ENCODE measurements at regions not wholly inside any gene's neighbourhood (a gene's known extent, or its start where the extent isn't known, plus 50 kb on each side); places are given as distances from the start of the nearest gene placed in this dataset.

GRCh38 chr9:84492366-84493159 is 152.0 kb upstream of the SLC28A3 start:
- in situ Hi-C loops (cut with HindIII; ENCODE audit: low pct_unique_long_range_greater_than_20kb, low sequenced_read_pairs): no loop called here
- no peak for TF ChIP-seq JUND (IDR thresholded peaks at IDR 0.05; ENCODE audit: low read depth)
- DNase-seq (ENCODE audit: low read depth in 1 of 2, low spot score in 1 of 2): no peak

GRCh38 chr9:84493284-84493947 is 152.9 kb upstream of the SLC28A3 start:
- in situ Hi-C loops (cut with HindIII; ENCODE audit: low pct_unique_long_range_greater_than_20kb, low sequenced_read_pairs): no loop called here
- peak in 1 of 2 experiments; percentile 18 for DNase-seq (ENCODE audit: low read depth in 1 of 2, low spot score in 1 of 2)
- no peak for TF ChIP-seq JUND (IDR thresholded peaks at IDR 0.05; ENCODE audit: low read depth)

- TF ChIP-seq JUND (IDR thresholded peaks at IDR 0.05; ENCODE audit: low read depth): no peak
- DNase-seq (ENCODE audit: low read depth in 1 of 2, low spot score in 1 of 2): no peak
- in situ Hi-C loops (cut with HindIII; ENCODE audit: low pct_unique_long_range_greater_than_20kb, low sequenced_read_pairs): no loop called here
Measured at GRCh38 chr9:84499969-84500582, 159.5 kb upstream of the SLC28A3 start.

- TF ChIP-seq JUND (IDR thresholded peaks at IDR 0.05; ENCODE audit: low read depth): no peak
- in situ Hi-C loops (cut with HindIII; ENCODE audit: low pct_unique_long_range_greater_than_20kb, low sequenced_read_pairs): no loop called here
- DNase-seq (ENCODE audit: low read depth in 1 of 2, low spot score in 1 of 2): no peak
Measured at GRCh38 chr9:84500826-84501225, 160.3 kb upstream of the SLC28A3 start.

GRCh38 chr9:84501587-84501986 is 161.0 kb upstream of the SLC28A3 start:
- no peak for TF ChIP-seq JUND (IDR thresholded peaks at IDR 0.05; ENCODE audit: low read depth)
- in situ Hi-C loops (cut with HindIII; ENCODE audit: low pct_unique_long_range_greater_than_20kb, low sequenced_read_pairs): no loop called here
- DNase-seq (ENCODE audit: low read depth in 1 of 2, low spot score in 1 of 2): no peak

- DNase-seq (ENCODE audit: low read depth in 1 of 2, low spot score in 1 of 2): no peak
- in situ Hi-C loops (cut with HindIII; ENCODE audit: low pct_unique_long_range_greater_than_20kb, low sequenced_read_pairs): no loop called here
- TF ChIP-seq JUND (IDR thresholded peaks at IDR 0.05; ENCODE audit: low read depth): no peak
Measured at GRCh38 chr9:84502066-84502465, 161.5 kb upstream of the SLC28A3 start.

GRCh38 chr9:84504360-84504759 is 163.8 kb upstream of the SLC28A3 start:
- in situ Hi-C loops (cut with HindIII; ENCODE audit: low pct_unique_long_range_greater_than_20kb, low sequenced_read_pairs): no loop called here
- no peak for DNase-seq (ENCODE audit: low read depth in 1 of 2, low spot score in 1 of 2)
- no peak for TF ChIP-seq JUND (IDR thresholded peaks at IDR 0.05; ENCODE audit: low read depth)

GRCh38 chr9:84511651-84512050 is 157.9 kb upstream of the NTRK2 start:
- in situ Hi-C loops (cut with HindIII; ENCODE audit: low pct_unique_long_range_greater_than_20kb, low sequenced_read_pairs): no loop called here
- DNase-seq (ENCODE audit: low read depth in 1 of 2, low spot score in 1 of 2): no peak
- TF ChIP-seq JUND (IDR thresholded peaks at IDR 0.05; ENCODE audit: low read depth): no peak

- DNase-seq (ENCODE audit: low read depth in 1 of 2, low spot score in 1 of 2): no peak
- TF ChIP-seq JUND (IDR thresholded peaks at IDR 0.05; ENCODE audit: low read depth): no peak
- in situ Hi-C loops (cut with HindIII; ENCODE audit: low pct_unique_long_range_greater_than_20kb, low sequenced_read_pairs): no loop called here
Measured at GRCh38 chr9:84512493-84512892, 157.0 kb upstream of the NTRK2 start.

GRCh38 chr9:84513473-84513872 is 156.1 kb upstream of the NTRK2 start:
- DNase-seq (ENCODE audit: low read depth in 1 of 2, low spot score in 1 of 2): no peak
- TF ChIP-seq JUND (IDR thresholded peaks at IDR 0.05; ENCODE audit: low read depth): no peak
- in situ Hi-C loops (cut with HindIII; ENCODE audit: low pct_unique_long_range_greater_than_20kb, low sequenced_read_pairs): no loop called here

- no peak for DNase-seq (ENCODE audit: low read depth in 1 of 2, low spot score in 1 of 2)
- in situ Hi-C loops (cut with HindIII; ENCODE audit: low pct_unique_long_range_greater_than_20kb, low sequenced_read_pairs): no loop called here
- no peak for TF ChIP-seq JUND (IDR thresholded peaks at IDR 0.05; ENCODE audit: low read depth)
Measured at GRCh38 chr9:84513979-84514378, 155.6 kb upstream of the NTRK2 start.

GRCh38 chr9:84514421-84514820 is 155.1 kb upstream of the NTRK2 start:
- TF ChIP-seq JUND (IDR thresholded peaks at IDR 0.05; ENCODE audit: low read depth): no peak
- in situ Hi-C loops (cut with HindIII; ENCODE audit: low pct_unique_long_range_greater_than_20kb, low sequenced_read_pairs): no loop called here
- no peak for DNase-seq (ENCODE audit: low read depth in 1 of 2, low spot score in 1 of 2)

GRCh38 chr9:84517026-84517425 is 152.5 kb upstream of the NTRK2 start:
- no peak for DNase-seq (ENCODE audit: low read depth in 1 of 2, low spot score in 1 of 2)
- no peak for TF ChIP-seq JUND (IDR thresholded peaks at IDR 0.05; ENCODE audit: low read depth)
- in situ Hi-C loops (cut with HindIII; ENCODE audit: low pct_unique_long_range_greater_than_20kb, low sequenced_read_pairs): no loop called here
